ENCODE measurements at regions not wholly inside any gene's neighbourhood (a gene's known extent, or its start where the extent isn't known, plus 50 kb on each side); places are given as distances from the start of the nearest gene placed in this dataset.

DNA sequence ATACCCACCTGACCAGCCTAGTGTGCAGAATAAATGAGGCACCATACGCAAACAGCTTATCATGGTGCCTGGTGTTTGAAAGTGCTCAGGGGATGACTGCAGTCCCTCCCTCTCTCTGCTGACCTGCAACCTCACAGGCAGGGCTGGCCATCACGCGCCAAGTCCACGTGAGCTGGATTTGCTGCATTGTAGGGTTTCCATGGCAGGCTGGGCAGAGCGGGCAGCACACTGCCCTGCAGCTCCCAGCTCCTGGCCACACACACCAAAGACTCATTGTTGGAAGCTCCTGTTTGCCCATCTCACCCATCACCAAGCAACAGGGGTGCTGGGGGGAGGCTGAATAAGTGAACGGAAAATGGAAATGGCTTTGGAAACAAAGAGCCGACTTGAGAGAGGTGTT is 81.8 kb downstream of the IRX3 start:
- FAIRE-seq, result no peak
- Histone ChIP-seq H2BK15ac (ENCODE audit: low read length) (no peak overlapping the region), H3K27me3 (replicated peaks in 1 of 4; ENCODE audit: control insufficient read depth in 3 of 4, extremely low read depth in 1 of 4, insufficient read depth in 3 of 4, low read length in 3 of 4) (no peaks in the 10 kb centered on the region), H2AK5ac (ENCODE audit: low read depth, low read length) (no peak overlapping the region), H3K23ac (ENCODE audit: insufficient read length) (no peak overlapping the region), H4K20me1 (replicated peaks in 1 of 2; ENCODE audit: control insufficient read depth in 1 of 2, insufficient read depth in 2 of 2, low read length in 2 of 2) (no peaks in the 10 kb centered on the region), H3K4me1 (replicated peaks in 1 of 4; ENCODE audit: control insufficient read depth in 3 of 4, insufficient read depth in 4 of 4, low read length in 3 of 4) (no peaks in the 10 kb centered on the region), H3K18ac (ENCODE audit: extremely low read depth, low read length) (no peak overlapping the region), H3K9ac (replicated peaks in 1 of 4; ENCODE audit: extremely low read depth in 1 of 4, low read depth in 3 of 4, low read length in 3 of 4) (no peak overlapping the region), H3K36me3 (ENCODE audit: control insufficient read depth in 2 of 4, insufficient read depth in 4 of 4, low read length in 3 of 4) (no peaks in the 10 kb centered on the region), H4K8ac (ENCODE audit: extremely low read depth, insufficient read depth, low read length) (no peak overlapping the region), H3K9me3 (ENCODE audit: insufficient read depth in 2 of 2, low read depth in 1 of 2, low read length in 1 of 2) (no peaks in the 10 kb centered on the region), H3K4ac (replicated peaks; ENCODE audit: insufficient read length, low read depth, low read length) (no peak overlapping the region), H3K14ac (ENCODE audit: insufficient read length) (no peak overlapping the region), H4K91ac (replicated peaks; ENCODE audit: insufficient read length, low read length) (no peak overlapping the region), H3K79me1 (ENCODE audit: low read depth, low read length) (no peaks in the 10 kb centered on the region), H2BK12ac (ENCODE audit: low read depth, low read length) (no peak overlapping the region), H3K23me2 (ENCODE audit: low read depth, low read length) (no peaks in the 10 kb centered on the region), H4K5ac (ENCODE audit: insufficient read length, low read depth, low read length) (no peak overlapping the region), H3K27ac (ENCODE audit: low read depth, low read length) (no peak overlapping the region), H3K4me3 (ENCODE audit: extremely low read depth in 1 of 4, insufficient read depth in 2 of 4, low read depth in 3 of 4, low read length in 4 of 4) (no peak overlapping the region), H2BK20ac (ENCODE audit: low read length) (no peak overlapping the region), H3K79me2 (ENCODE audit: control insufficient read depth in 1 of 2, insufficient read depth in 2 of 2, low read length in 2 of 2) (no peaks in the 10 kb centered on the region), H3K4me2 (ENCODE audit: insufficient read depth in 1 of 2, low read depth in 2 of 2, low read length in 2 of 2) (no peak overlapping the region), H2BK120ac (replicated peaks; ENCODE audit: low read depth, low read length) (no peak overlapping the region), H3K56ac (replicated peaks; ENCODE audit: insufficient read length, low read depth, low read length) (no peak overlapping the region), H2BK5ac (ENCODE audit: low read depth, low read length) (no peak overlapping the region), H2AFZ (ENCODE audit: low read length) (no peak overlapping the region)
- ChIA-PET POLR2A (ENCODE audit: partially characterized antibody) (no interaction called here), CTCF (ENCODE audit: partially characterized antibody) (interaction anchor here (0.8 to 1.4 kb wide), 2 partner anchors 8 to 10 kb away, joined by 3 read pairs; no protein-coding TSS in a partner anchor)
- no peak for DNase-seq (ENCODE audit: low read depth in 1 of 2, low spot score in 2 of 2)
- 90% methylated on average over 7 of the region's 7 CpGs; no CpG with 5 or more reads in 1 of the 2 experiments for WGBS, 2 experiments (ENCODE audit: extremely low coverage in 1 of 2, insufficient coverage in 1 of 2, insufficient read length in 1 of 2, insufficient replicate concordance in 2 of 2, low coverage in 1 of 2, low lambda C conversion rate in 2 of 2, missing lambda C conversion rate in 1 of 2)
- TF ChIP-seq SIRT6 (IDR thresholded peaks at IDR 0.05; ENCODE audit: low read length) (no peak), ASH2L (IDR thresholded peaks at IDR 0.05; ENCODE audit: low read length) (no peak), KDM4A (IDR thresholded peaks at IDR 0.05; ENCODE audit: low read depth, low read length, severe bottlenecking) (no peak), KDM1A (IDR thresholded peaks at IDR 0.05; ENCODE audit: borderline replicate concordance, low read length) (no peak)
- TF ChIP-seq, protein P1, sequence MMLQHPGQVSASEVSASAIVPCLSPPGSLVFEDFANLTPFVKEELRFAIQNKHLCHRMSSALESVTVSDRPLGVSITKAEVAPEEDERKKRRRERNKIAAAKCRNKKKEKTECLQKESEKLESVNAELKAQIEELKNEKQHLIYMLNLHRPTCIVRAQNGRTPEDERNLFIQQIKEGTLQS (IDR thresholded peaks at IDR 0.05; ENCODE audit: insufficient read depth, low read depth, low read length), result no peak

Measured in H1 (cell line).